Ovary (tissue), 3 donors: ENCODE measurements at regions not wholly inside any gene's neighbourhood (a gene's known extent, or its start where the extent isn't known, plus 50 kb on each side); places are given as distances from the start of the nearest gene placed in this dataset.

Experiments
- CTCF ChIP-seq, 3 donors: fragments of 450-650 bp in 2 of 3; fragments of 200-600 bp in 1 of 3; IDR thresholded peaks; one replicate each; pipeline versions ENCODE4 v1.5.1 to v1.8.0; 2016 to 2022; ENCODE audit warnings: antibody characterized with exemption in 3 of 3, mild to moderate bottlenecking in 1 of 3
- EP300 ChIP-seq: sonication (generic); formaldehyde crosslinking; IDR thresholded peaks from one replicate; pipeline ENCODE4 v1.6.1; 2017; ENCODE audit warnings: antibody characterized with exemption
- POLR2A ChIP-seq: fragments of 450-650 bp; IDR thresholded peaks from one replicate; pipeline ENCODE4 v1.6.1; 2017; ENCODE audit warnings: antibody characterized with exemption, mild to moderate bottlenecking, moderate library complexity
- donor health status: DM: no; HTN: no; CAD: no.

GRCh38 chr6:91288741-91289140 is 701.9 kb upstream of the MAP3K7 start:
- TF ChIP-seq CTCF (IDR thresholded peaks at IDR 0.05) (no peak), POLR2A (no peak), EP300 (no peak)
